HG03280 (cell line): ENCODE measurements at regions not wholly inside any gene's neighbourhood (a gene's known extent, or its start where the extent isn't known, plus 50 kb on each side); places are given as distances from the start of the nearest gene placed in this dataset.
A peak's percentile ranks its signal among the peaks of the same experiment; 100 is the strongest.
"Not testable (repeated sequence)": the region's sequence is repeated elsewhere in the genome, so short reads cannot be mapped to it uniquely, and the experiment has no call there.

Experiments
- ATAC-seq: cut with Tn5 transposase; IDR thresholded peaks from one replicate; pipeline ENCODE4 v1.9.1; 2021; ENCODE audit warnings: mild to moderate bottlenecking, moderate library complexity; ENCODE audit not compliant: unreplicated experiment

- no peak for ATAC-seq
Measured at GRCh38 chr2:180555391-180555965, 424.9 kb upstream of the UBE2E3 start.

DNA sequence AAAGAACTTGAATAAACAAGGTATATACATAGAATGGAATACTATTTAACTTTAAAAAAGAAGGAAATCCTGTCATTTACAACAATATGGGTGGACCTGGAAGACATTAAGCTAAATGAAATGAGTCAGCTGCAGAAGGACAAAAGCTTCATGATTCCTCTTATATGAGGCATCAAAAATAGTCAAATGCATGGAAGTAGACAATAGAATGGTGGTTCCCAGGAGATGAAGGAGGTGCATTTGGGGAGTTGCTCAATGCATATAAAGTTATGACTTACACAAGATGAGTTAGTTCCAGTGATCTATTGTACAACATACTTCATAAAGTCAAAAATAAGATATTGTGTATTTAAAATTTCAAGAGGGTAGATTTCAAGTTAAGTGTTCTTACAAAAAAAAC, 426.1 kb upstream of the UBE2E3 start:
- ATAC-seq = no peak

- no peak for ATAC-seq
Measured at GRCh38 chr2:180553094-180553715, 427.2 kb upstream of the UBE2E3 start.

DNA sequence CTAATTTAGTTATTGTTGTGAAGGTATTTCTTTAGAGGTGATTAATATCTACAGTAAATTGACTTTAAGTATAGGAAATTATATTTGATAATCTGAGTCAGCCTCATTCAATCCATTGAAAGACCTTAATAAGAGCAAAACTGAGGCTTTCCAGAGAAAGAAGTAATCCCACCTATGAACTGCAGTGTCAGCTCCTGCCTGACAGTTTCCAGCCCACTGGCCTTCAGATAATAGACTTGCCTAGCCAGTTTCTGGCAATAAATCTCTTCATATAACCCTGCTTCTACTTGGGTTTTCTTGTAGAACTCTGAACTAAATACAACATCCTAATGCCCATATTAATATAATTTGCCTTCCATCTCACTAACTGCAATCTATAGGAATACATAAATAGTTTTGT, 437.9 kb upstream of the UBE2E3 start:
- ATAC-seq = no peak

- no peak for ATAC-seq
Measured at GRCh38 chr2:180540761-180541160, 439.6 kb upstream of the UBE2E3 start.

DNA sequence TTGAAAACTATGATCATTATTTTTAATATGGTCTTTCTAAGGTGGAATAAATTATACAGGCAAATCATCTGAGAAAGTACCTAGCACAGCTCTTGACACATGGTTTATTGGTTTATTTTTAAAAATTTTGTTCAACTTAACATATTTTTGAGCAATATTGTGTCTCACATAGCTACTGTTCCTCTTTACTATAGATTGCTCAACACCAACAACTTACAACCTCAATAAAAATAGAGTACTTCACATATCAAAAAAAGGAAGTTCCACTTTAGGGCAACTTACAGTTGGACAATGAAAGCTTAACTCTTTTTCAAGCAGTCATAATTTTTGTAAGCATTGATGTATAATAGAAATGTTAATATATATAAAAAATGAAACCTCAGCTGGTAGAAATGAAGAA, 440.9 kb upstream of the UBE2E3 start:
- ATAC-seq = no peak

DNA sequence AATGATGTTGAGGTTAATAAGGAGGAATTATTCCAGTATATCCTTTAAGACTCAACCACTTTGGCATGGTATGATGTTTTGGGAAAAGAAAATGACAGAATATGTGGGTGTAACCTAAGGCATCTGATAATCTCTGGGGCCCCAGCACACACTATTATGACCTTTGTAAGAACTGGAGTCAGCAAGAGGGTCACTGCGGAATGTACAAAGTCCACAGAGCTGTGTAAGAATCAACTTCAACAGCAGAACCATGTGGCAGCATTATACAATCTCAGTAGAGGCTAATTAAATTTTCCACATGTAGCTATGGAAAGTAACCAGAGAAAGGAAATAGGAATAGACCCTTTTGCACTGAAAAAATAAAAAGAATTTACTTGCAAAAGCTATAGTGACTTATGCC, 445.1 kb upstream of the UBE2E3 start:
- ATAC-seq = no peak

DNA sequence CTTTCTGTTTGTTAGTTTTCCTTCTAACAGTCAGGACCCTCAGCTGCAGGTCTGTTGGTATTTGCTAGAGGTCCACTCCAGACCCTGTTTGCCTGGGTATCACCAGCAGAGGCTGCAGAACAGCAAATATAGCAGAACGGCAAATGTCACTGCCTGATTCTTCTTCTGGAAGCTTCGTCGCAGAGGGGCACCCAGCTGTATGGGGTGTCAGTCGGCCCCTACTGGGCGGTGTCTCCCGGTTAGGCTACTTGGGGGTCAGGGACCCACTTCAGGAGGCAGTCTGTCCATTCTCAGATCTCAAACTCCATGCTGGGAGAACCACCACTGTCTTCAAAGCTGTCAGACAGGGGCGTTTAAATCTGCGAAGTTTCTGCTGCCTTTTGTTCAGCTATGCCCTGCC, 448.6 kb upstream of the UBE2E3 start:
- ATAC-seq = not testable (repeated sequence)

GRCh38 chr2:180524499-180524898, 455.9 kb upstream of the UBE2E3 start:
- ATAC-seq = no peak

DNA sequence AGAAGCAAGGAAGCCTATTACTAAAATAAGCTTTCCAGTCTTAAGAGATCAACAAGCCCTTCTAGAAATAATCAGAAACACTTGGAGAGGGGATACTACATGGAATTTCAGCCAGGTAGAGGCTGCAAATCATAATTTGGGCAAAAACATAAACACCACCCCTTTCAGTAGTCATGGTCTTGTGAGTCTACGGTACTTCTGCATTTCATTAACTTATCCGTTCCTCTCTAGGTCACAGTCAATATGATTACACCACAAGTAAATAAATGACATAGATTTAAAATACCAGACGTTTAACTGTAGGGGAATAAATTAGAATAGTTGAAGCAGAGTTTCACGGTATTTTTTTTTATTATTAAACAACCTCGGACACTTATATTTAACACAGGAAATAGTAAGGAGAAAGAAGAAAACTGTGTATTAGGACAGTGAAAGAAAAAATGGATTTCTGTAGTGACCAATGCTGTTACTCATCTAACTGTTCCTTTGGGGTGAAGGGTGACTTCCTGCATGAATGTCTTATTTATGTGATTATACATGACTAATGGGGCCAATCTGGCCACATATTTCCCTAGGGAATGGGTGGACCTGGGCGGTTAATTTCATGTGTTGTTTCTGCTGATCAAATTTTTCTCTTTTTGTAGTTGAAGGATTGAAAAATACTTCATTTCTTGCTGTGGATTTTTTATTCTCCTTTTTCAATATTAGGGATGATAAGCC, 456.6 kb upstream of the UBE2E3 start:
- no peak for ATAC-seq

DNA sequence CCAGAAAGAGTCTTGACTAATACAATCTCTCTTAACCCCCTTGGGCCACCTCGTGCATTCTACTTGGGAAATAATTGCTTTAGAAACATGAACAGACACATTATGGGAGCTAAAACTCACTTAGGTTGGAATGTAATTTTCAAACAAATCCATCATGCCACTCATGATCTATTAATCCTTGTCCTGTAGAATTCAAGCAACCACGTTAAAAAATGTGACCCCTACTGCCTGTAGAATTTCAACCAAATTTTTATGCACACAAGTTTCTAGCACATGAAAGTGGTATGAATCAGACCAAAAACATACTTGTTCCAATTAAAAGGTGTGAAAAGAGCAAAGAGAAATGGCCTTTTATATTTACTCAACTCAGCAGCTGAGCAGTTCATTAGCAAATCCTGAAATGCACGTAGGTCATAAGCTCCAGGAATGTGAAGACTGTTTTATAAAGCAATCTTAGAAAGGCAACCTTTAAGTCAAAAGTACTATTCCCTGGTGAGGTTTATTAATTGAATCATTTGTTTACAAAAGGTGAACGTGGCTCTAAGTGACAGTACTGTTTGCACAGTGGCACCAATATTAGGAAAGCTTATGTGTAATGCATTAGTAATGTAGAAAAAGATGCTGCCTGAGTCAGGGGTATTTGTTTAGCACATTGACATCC, 459.4 kb upstream of the UBE2E3 start:
- no peak for ATAC-seq

DNA sequence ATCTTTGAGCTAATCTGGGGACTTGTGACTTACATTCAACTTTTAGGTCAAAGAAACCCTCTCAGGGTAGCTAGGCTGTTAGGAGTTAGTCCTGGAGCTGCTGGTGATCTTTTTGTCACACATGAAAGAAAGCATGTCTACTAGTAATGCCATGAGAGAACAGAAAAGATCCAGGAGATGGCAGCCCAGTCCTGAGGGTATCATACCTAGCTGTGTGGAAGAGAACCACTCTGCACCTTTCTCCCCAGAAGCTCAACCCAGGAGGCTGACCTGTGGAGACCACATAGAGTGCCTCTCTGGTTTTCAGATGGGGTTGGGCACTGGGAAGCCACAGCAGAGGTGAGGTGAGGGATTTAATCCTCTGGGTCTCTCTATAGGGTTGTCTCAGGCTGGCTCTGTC, 460.2 kb upstream of the UBE2E3 start:
- ATAC-seq = no peak

GRCh38 chr2:180519276-180519675, 461.1 kb upstream of the UBE2E3 start:
- no peak for ATAC-seq

- ATAC-seq = peak; percentile 59
Measured at GRCh38 chr2:180516232-180516631, 464.2 kb upstream of the UBE2E3 start.

- ATAC-seq = no peak
Measured at GRCh38 chr2:180513389-180513788, 467.0 kb upstream of the UBE2E3 start.

DNA sequence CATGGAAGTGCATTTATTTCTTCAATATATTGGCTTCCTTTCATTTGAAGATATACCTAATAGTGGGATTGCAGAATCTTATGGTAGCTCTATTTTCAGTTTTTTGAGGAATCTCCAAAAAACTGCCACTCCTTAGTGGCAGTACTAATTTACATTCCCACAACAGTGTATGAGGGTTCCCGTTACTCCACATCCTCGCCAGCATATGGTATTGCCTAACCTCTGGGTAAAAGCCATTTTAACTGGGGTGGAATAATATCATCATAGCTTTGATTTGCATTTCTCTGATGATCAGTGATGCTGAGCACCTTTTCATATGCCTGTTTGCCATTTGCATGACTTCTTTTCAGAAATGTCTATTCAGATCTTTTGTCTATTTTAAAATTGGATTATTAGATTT, 471.9 kb upstream of the UBE2E3 start:
- no peak for ATAC-seq

GRCh38 chr2:180507028-180507427, 473.4 kb upstream of the UBE2E3 start:
- ATAC-seq = no peak

DNA sequence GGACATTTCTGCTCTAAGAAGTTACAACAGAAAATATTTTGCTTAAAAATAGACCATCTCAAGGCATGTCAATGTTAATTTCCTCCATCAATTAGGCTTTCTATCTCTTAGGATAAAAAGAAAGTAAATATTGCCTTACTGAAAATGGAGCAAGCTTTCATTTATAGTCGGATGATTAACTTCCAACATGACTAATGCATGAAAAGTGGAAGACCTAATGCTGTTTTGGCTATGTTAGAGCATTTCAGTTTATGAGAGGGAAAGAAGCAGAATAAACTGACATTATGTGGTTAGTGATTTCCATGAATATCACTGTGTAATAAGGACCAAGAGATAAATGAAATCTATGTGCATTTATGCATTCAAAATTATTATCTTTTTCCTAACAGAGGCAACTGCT, 475.2 kb upstream of the UBE2E3 start:
- ATAC-seq = no peak

DNA sequence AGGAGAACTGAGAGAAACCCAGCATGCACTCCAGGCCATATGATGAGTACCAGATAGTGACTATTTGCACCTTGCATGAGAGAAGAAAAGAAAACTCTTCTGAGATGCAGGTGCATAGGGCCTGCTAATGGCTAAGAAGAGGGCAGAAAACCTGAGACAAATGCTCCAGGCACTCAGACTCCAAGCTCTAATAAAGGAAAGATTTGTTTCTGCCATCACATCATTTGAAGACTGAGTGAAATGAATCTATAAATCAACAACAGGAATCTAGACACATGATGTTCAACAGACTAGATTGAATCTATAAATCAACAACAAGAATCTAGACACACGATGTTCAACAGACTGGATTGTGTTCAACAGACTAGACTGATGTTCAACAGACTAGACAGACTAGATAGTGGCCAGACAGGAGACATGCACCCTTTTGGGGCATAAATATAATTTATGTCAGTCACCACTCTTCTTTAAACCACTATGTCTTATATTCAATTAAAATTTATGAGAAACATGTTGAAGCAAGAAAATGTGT, 482.7 kb upstream of the UBE2E3 start:
- ATAC-seq = no peak

DNA sequence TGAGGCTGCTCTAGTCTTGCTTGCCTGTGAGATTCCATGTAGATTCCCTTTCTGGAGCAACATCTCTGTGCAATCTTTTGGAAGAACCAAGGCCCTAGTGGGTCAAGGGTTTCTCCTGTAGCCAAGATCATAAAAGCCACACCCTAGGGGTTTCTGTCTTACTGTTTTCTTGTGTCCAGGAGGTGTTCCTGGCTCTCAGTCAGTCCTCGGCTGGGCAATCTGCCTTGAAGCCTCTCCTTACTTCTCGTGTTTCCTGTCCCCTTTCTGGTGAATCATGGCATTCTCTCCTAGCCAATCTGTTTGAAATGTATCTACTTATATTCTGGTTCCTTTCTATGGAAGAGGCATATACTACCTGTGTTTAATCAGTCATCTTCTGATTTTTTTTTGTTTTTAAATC, 484.8 kb upstream of the UBE2E3 start:
- ATAC-seq = no peak

DNA sequence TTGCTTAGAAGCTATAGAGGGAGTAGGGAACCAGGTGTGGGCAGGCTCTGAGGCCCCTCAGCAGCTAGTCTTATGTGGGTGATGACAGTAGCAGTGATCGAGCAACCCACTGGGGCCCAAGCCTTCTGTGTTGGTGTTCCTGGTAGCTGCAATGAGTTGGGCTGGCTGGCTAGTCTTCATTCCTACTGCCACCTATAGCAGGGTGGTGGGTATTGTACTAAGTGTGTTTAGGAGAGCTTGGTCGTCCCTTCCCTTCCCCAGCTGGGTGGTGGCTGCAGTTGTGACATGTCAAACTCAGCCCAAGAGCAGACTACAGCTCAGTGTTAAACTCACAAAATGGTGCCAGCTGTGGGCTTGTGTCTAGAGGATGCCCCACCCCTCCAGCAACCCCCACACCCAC, 486.1 kb upstream of the UBE2E3 start:
- no peak for ATAC-seq

- no peak for ATAC-seq
Measured at GRCh38 chr2:180482696-180483095, 475.6 kb upstream of the CWC22 start.
